ENCODE measurements at regions not wholly inside any gene's neighbourhood (a gene's known extent, or its start where the extent isn't known, plus 50 kb on each side); places are given as distances from the start of the nearest gene placed in this dataset.

GRCh38 chr16:73415286-73415685 is 367.4 kb upstream of the ZFHX3 start:
- H3K36me3 ChIP-seq, result no peaks in the 10 kb centered on the region
- no peak overlapping the region for H3K27ac ChIP-seq
- in situ Hi-C loops (cut with MboI; ENCODE audit: low pct_ligation_motif_present in 1 of 4, low pct_unique_long_range_greater_than_20kb in 1 of 4, low sequenced_read_pairs in 3 of 4), result no loop called here
- 62 to 75% methylated on average over 1 of the region's 1 CpG for WGBS, 2 donors (ENCODE audit: low coverage in 1 of 2)
- DNase-seq, result no peak
- H3K4me1 ChIP-seq, result no peaks in the 10 kb centered on the region
- intact Hi-C loops (cut with DNase I; ENCODE audit: low total_unique reads), result no loop called here
- TF ChIP-seq EP300 (IDR thresholded peaks at IDR 0.05; ENCODE audit: low read depth), result no peak
- no peak for TF ChIP-seq POLR2AphosphoS5 (IDR thresholded peaks at IDR 0.05)
- no peak for TF ChIP-seq POLR2A (IDR thresholded peaks at IDR 0.05)
- no peak for TF ChIP-seq CTCF (IDR thresholded peaks at IDR 0.05)
- H3K4me3 ChIP-seq, result no peak overlapping the region
- peaks cover under 1% of the 10 kb centered on the region for H3K27me3 ChIP-seq
- no peaks in the 10 kb centered on the region for H3K9me3 ChIP-seq

GRCh38 chr16:73414638-73415037 is 366.7 kb upstream of the ZFHX3 start:
- in situ Hi-C loops (cut with MboI; ENCODE audit: low pct_ligation_motif_present in 1 of 4, low pct_unique_long_range_greater_than_20kb in 1 of 4, low sequenced_read_pairs in 3 of 4), result no loop called here
- 53 to 76% methylated on average over 5 of the region's 5 CpGs for WGBS, 2 donors (ENCODE audit: low coverage in 1 of 2)
- Histone ChIP-seq H3K9me3 (no peaks in the 10 kb centered on the region), H3K27ac (no peak overlapping the region), H3K36me3 (no peaks in the 10 kb centered on the region), H3K27me3 (no peaks in the 10 kb centered on the region), H3K4me3 (no peak overlapping the region), H3K4me1 (no peaks in the 10 kb centered on the region)
- intact Hi-C loops (cut with DNase I; ENCODE audit: low total_unique reads), result no loop called here
- DNase-seq, result no peak
- TF ChIP-seq EP300 (IDR thresholded peaks at IDR 0.05; ENCODE audit: low read depth) (no peak), CTCF (IDR thresholded peaks at IDR 0.05) (no peak), POLR2A (IDR thresholded peaks at IDR 0.05) (no peak), POLR2AphosphoS5 (IDR thresholded peaks at IDR 0.05) (no peak)

GRCh38 chr16:73413830-73414190 is 365.9 kb upstream of the ZFHX3 start:
- TF ChIP-seq POLR2AphosphoS5 (IDR thresholded peaks at IDR 0.05) (no peak), CTCF (IDR thresholded peaks at IDR 0.05) (no peak), POLR2A (IDR thresholded peaks at IDR 0.05) (no peak), EP300 (IDR thresholded peaks at IDR 0.05; ENCODE audit: low read depth) (no peak)
- H3K4me3 ChIP-seq, result no peak overlapping the region
- DNase-seq, result no peak
- H3K27ac ChIP-seq, result no peak overlapping the region
- H3K27me3 ChIP-seq, result no peaks in the 10 kb centered on the region
- no peaks in the 10 kb centered on the region for H3K9me3 ChIP-seq
- H3K36me3 ChIP-seq, result no peaks in the 10 kb centered on the region
- WGBS, 2 donors (ENCODE audit: low coverage in 1 of 2), result 82 to 92% methylated on average over 1 of the region's 1 CpG
- no peaks in the 10 kb centered on the region for H3K4me1 ChIP-seq
- in situ Hi-C loops (cut with MboI; ENCODE audit: low pct_ligation_motif_present in 1 of 4, low pct_unique_long_range_greater_than_20kb in 1 of 4, low sequenced_read_pairs in 3 of 4), result no loop called here
- intact Hi-C loops (cut with DNase I; ENCODE audit: low total_unique reads), result no loop called here

- TF ChIP-seq EP300 (IDR thresholded peaks at IDR 0.05; ENCODE audit: low read depth), result no peak
- no peak for TF ChIP-seq POLR2A (IDR thresholded peaks at IDR 0.05)
- no peak for TF ChIP-seq CTCF (IDR thresholded peaks at IDR 0.05)
- no peak for TF ChIP-seq POLR2AphosphoS5 (IDR thresholded peaks at IDR 0.05)
Observed at GRCh38 chr16:73413091-73413829, 365.3 kb upstream of the ZFHX3 start.

More at GRCh38 chr16:73413091-73413829, 365.3 kb upstream of the ZFHX3 start:
- no peaks in the 10 kb centered on the region for H3K36me3 ChIP-seq
- in situ Hi-C loops (cut with MboI; ENCODE audit: low pct_ligation_motif_present in 1 of 4, low pct_unique_long_range_greater_than_20kb in 1 of 4, low sequenced_read_pairs in 3 of 4), result no loop called here
- 79 to 81% methylated on average over 3 to 6 of the region's 6 CpGs for whole genome bisulfite sequencing, 2 donors (ENCODE audit: low coverage in 1 of 2)
- H3K4me3 ChIP-seq, result no peak overlapping the region
- DNase-seq, result no peak
- H3K27ac ChIP-seq, result no peak overlapping the region
- intact Hi-C loops (cut with DNase I; ENCODE audit: low total_unique reads), result no loop called here
- no peaks in the 10 kb centered on the region for H3K4me1 ChIP-seq
- no peaks in the 10 kb centered on the region for H3K9me3 ChIP-seq
- no peaks in the 10 kb centered on the region for H3K27me3 ChIP-seq
